HG03103 (cell line): ENCODE measurements at regions not wholly inside any gene's neighbourhood (a gene's known extent, or its start where the extent isn't known, plus 50 kb on each side); places are given as distances from the start of the nearest gene placed in this dataset.

Experiments
- ATAC-seq: cut with Tn5 transposase; IDR thresholded peaks from one replicate; pipeline ENCODE4 v1.9.1; 2021; ENCODE audit warnings: low read depth; ENCODE audit not compliant: unreplicated experiment

GRCh38 chr2:121004950-121005349 lies 269.3 kb downstream of the GLI2 start:
- ATAC-seq = no peak

- ATAC-seq = no peak
Measured at GRCh38 chr2:121005453-121005852, 269.8 kb downstream of the GLI2 start.

GRCh38 chr2:121006743-121007489 lies 271.2 kb downstream of the GLI2 start:
- ATAC-seq = no peak

- ATAC-seq = no peak
Measured at GRCh38 chr2:121007490-121007853, 271.8 kb downstream of the GLI2 start.

GRCh38 chr2:121008975-121009374 lies 273.3 kb downstream of the GLI2 start:
- ATAC-seq = no peak

GRCh38 chr2:121010998-121011397 lies 274.0 kb downstream of the TFCP2L1 start:
- ATAC-seq = no peak

GRCh38 chr2:121014876-121015275 lies 270.1 kb downstream of the TFCP2L1 start:
- ATAC-seq = no peak

- ATAC-seq = no peak
Measured at GRCh38 chr2:121015971-121016485, 269.0 kb downstream of the TFCP2L1 start.

GRCh38 chr2:121017396-121017795 lies 267.6 kb downstream of the TFCP2L1 start:
- no peak for ATAC-seq

- no peak for ATAC-seq
Measured at GRCh38 chr2:121018136-121019061, 266.6 kb downstream of the TFCP2L1 start.

GRCh38 chr2:121019071-121019470 lies 265.9 kb downstream of the TFCP2L1 start:
- ATAC-seq = no peak

GRCh38 chr2:121019756-121020155 lies 265.2 kb downstream of the TFCP2L1 start:
- no peak for ATAC-seq

GRCh38 chr2:121021685-121022084 lies 263.3 kb downstream of the TFCP2L1 start:
- ATAC-seq = no peak

GRCh38 chr2:121028577-121028976 lies 256.4 kb downstream of the TFCP2L1 start:
- no peak for ATAC-seq

GRCh38 chr2:121030523-121030922 lies 254.5 kb downstream of the TFCP2L1 start:
- ATAC-seq = no peak

GRCh38 chr2:121031568-121032340 lies 253.2 kb downstream of the TFCP2L1 start:
- no peak for ATAC-seq

- no peak for ATAC-seq
Measured at GRCh38 chr2:121033461-121033996, 251.5 kb downstream of the TFCP2L1 start.

GRCh38 chr2:121034551-121034950 lies 250.5 kb downstream of the TFCP2L1 start:
- no peak for ATAC-seq

GRCh38 chr2:121036226-121036692 lies 248.7 kb downstream of the TFCP2L1 start:
- no peak for ATAC-seq

- no peak for ATAC-seq
Measured at GRCh38 chr2:121037480-121037879, 247.5 kb downstream of the TFCP2L1 start.
